Loucy (cell line): ENCODE measurements at regions not wholly inside any gene's neighbourhood (a gene's known extent, or its start where the extent isn't known, plus 50 kb on each side); places are given as distances from the start of the nearest gene placed in this dataset.

Source experiments
- H2AFZ ChIP-seq: fragments of 200-600 bp; sonication (generic); 2 replicates; pipeline ENCODE4 v1.6.0; 2016; ENCODE audit warnings: antibody characterized with exemption, mild to moderate bottlenecking, low read length, moderate library complexity
- H3F3A ChIP-seq: fragments of 200-600 bp; 2 replicates; pipeline ENCODE4 v1.6.0; 2016; ENCODE audit warnings: antibody characterized with exemption, low read depth, mild to moderate bottlenecking
- H3K27me3 ChIP-seq: fragments of 200-600 bp; sonication (generic); 2 replicates; pipeline ENCODE4 v1.6.1; 2014; ENCODE audit warnings: low read length, mild to moderate bottlenecking; ENCODE audit not compliant: insufficient read depth, poor library complexity, severe bottlenecking
- H3K36me3 ChIP-seq: fragments of 200-600 bp; sonication (generic); 2 replicates; pipeline ENCODE4 v1.6.1; 2016; ENCODE audit warnings: low read length; ENCODE audit not compliant: insufficient read depth
- H3K4me1 ChIP-seq: fragments of 200-600 bp; sonication (generic); 2 replicates; pipeline ENCODE4 v1.5.1; 2014; ENCODE audit warnings: low read length, mild to moderate bottlenecking; ENCODE audit not compliant: insufficient read depth, poor library complexity, severe bottlenecking
- H3K4me2 ChIP-seq: fragments of 200-600 bp; sonication (generic); 2 replicates; pipeline ENCODE4 v1.6.0; 2014; ENCODE audit warnings: antibody characterized with exemption, low read length, low read depth, mild to moderate bottlenecking; ENCODE audit not compliant: poor library complexity, severe bottlenecking
- H3K4me3 ChIP-seq: fragments of 200-600 bp; sonication (generic); 2 replicates; pipeline ENCODE4 v1.5.1; 2014; ENCODE audit warnings: low read length, mild to moderate bottlenecking, mixed read lengths; ENCODE audit not compliant: poor library complexity, severe bottlenecking
- H3K79me2 ChIP-seq: fragments of 200-600 bp; sonication (generic); 2 replicates; pipeline ENCODE4 v1.6.1; 2014; ENCODE audit warnings: low read length; ENCODE audit not compliant: insufficient read depth
- H3K9ac ChIP-seq: fragments of 200-600 bp; sonication (generic); 2 replicates; pipeline ENCODE4 v1.6.0; 2014; ENCODE audit warnings: mild to moderate bottlenecking, low read depth, low read length, moderate library complexity; ENCODE audit not compliant: poor library complexity, severe bottlenecking
- H3K9me2 ChIP-seq: fragments of 200-600 bp; sonication (generic); replicated peaks from 2 replicates; pipeline ENCODE4 v1.6.1; 2016; ENCODE audit warnings: low read depth, low read length, mixed read lengths
- H3K9me3 ChIP-seq: fragments of 200-600 bp; sonication (generic); 2 replicates; pipeline ENCODE4 v1.6.1; 2014; ENCODE audit warnings: mild to moderate bottlenecking, antibody characterized with exemption, low read length, low read depth; ENCODE audit not compliant: insufficient read depth
- H4K20me1 ChIP-seq: fragments of 200-600 bp; sonication (generic); 2 replicates; pipeline ENCODE4 v1.6.0; 2014; ENCODE audit warnings: antibody characterized with exemption, low read length, mild to moderate bottlenecking; ENCODE audit not compliant: insufficient read depth, poor library complexity, severe bottlenecking
- CTCF ChIP-seq: fragments of 200-600 bp; sonication (generic); conservative IDR thresholded peaks from 2 replicates; pipeline ENCODE4 v1.5.1; 2014; ENCODE audit warnings: mild to moderate bottlenecking, antibody characterized with exemption, low read length
- EZH2phosphoT487 ChIP-seq: fragments of 200-600 bp; IDR thresholded peaks from 2 replicates; pipeline ENCODE4 v1.6.1; 2018; ENCODE audit warnings: antibody characterized with exemption, mild to moderate bottlenecking, moderate library complexity, borderline replicate concordance

GRCh38 chrX:39563178-39563577 is 534.6 kb downstream of the BCOR start:
- Histone ChIP-seq H3K9me2 (no peaks in the 10 kb centered on the region), H3K36me3 (no peaks in the 10 kb centered on the region), H3K4me2 (no peak overlapping the region), H4K20me1 (no peaks in the 10 kb centered on the region), H3K27me3 (no peaks in the 10 kb centered on the region), H3K9me3 (no peaks in the 10 kb centered on the region), H2AFZ (no peak overlapping the region), H3F3A (no peaks in the 10 kb centered on the region), H3K4me3 (no peak overlapping the region), H3K9ac (no peak overlapping the region), H3K79me2 (no peaks in the 10 kb centered on the region), H3K4me1 (no peaks in the 10 kb centered on the region)
- TF ChIP-seq CTCF = no peak
- no peak for TF ChIP-seq EZH2phosphoT487

DNA sequence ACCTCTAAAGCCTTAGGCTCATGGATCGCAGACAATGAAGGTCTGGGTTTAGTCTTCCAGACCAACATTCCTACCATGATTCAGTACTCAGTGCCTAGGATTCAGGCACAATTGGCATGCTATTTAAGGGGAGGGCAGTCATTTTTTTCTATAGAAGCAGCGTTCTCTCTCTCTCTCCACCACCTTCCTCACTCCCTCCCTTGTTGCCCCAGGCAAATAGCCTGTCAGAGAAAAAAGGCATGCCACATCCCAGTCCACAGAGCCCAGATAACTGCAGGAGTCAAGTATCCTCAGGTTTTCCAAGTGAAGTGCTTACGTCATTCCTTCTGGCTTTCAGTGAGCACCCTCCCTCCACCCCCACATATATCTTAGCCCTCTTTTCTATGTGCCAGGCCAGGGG is 533.0 kb downstream of the BCOR start:
- Histone ChIP-seq H3K9me2 (no peaks in the 10 kb centered on the region), H3K4me1 (no peaks in the 10 kb centered on the region), H3K27me3 (no peaks in the 10 kb centered on the region), H2AFZ (no peak overlapping the region), H3K9ac (no peak overlapping the region), H4K20me1 (no peaks in the 10 kb centered on the region), H3K79me2 (no peaks in the 10 kb centered on the region), H3K4me3 (no peak overlapping the region), H3K4me2 (no peak overlapping the region), H3K9me3 (no peaks in the 10 kb centered on the region), H3K36me3 (no peaks in the 10 kb centered on the region), H3F3A (no peaks in the 10 kb centered on the region)
- no peak for TF ChIP-seq EZH2phosphoT487
- no peak for TF ChIP-seq CTCF

GRCh38 chrX:39574178-39574577 is 523.6 kb downstream of the BCOR start:
- no peak for TF ChIP-seq EZH2phosphoT487
- TF ChIP-seq CTCF = no peak
- Histone ChIP-seq H3K9me3 (no peaks in the 10 kb centered on the region), H4K20me1 (no peaks in the 10 kb centered on the region), H3K9me2 (no peaks in the 10 kb centered on the region), H3K36me3 (no peaks in the 10 kb centered on the region), H3K27me3 (no peaks in the 10 kb centered on the region), H3K4me1 (peaks cover 25% of the 10 kb centered on the region), H3K9ac (no peak overlapping the region), H3K4me2 (no peak overlapping the region), H2AFZ (no peak overlapping the region), H3K79me2 (no peaks in the 10 kb centered on the region), H3K4me3 (no peak overlapping the region), H3F3A (no peaks in the 10 kb centered on the region)
